ENCODE measurements at regions not wholly inside any gene's neighbourhood (a gene's known extent, or its start where the extent isn't known, plus 50 kb on each side); places are given as distances from the start of the nearest gene placed in this dataset.

GRCh38 chr1:234662148-234662547 lies 52.2 kb upstream of the IRF2BP2 start:
- Mint-ChIP-seq H3K36me3 (ENCODE audit: low read depth) (no peaks in the 10 kb centered on the region), H3K27ac (ENCODE audit: unreplicated experiment) (no peak overlapping the region), H3K4me3 (no peak overlapping the region), H3K4me1 (peaks cover 7% of the 10 kb centered on the region), H3K27me3 (ENCODE audit: low read depth) (no peaks in the 10 kb centered on the region), H3K9me3 (no peaks in the 10 kb centered on the region)
- TF ChIP-seq CTCF (conservative IDR thresholded peaks at IDR 0.05), result no peak
- DNase-seq (ENCODE audit: low read depth, low spot score), result no peak

GRCh38 chr1:234661317-234661928 lies 51.4 kb upstream of the IRF2BP2 start:
- H3K27me3 Mint-ChIP-seq (ENCODE audit: low read depth), result no peaks in the 10 kb centered on the region
- H3K9me3 Mint-ChIP-seq, result no peaks in the 10 kb centered on the region
- no peak overlapping the region for H3K27ac Mint-ChIP-seq (ENCODE audit: unreplicated experiment)
- TF ChIP-seq CTCF (conservative IDR thresholded peaks at IDR 0.05), result no peak
- H3K4me1 Mint-ChIP-seq, result peaks cover 14% of the 10 kb centered on the region
- H3K36me3 Mint-ChIP-seq (ENCODE audit: low read depth), result no peaks in the 10 kb centered on the region
- no peak overlapping the region for H3K4me3 Mint-ChIP-seq
- no peak for DNase-seq (ENCODE audit: low read depth, low spot score)

GRCh38 chr1:234660536-234661316 lies 50.7 kb upstream of the IRF2BP2 start:
- H3K36me3 Mint-ChIP-seq (ENCODE audit: low read depth), result no peaks in the 10 kb centered on the region
- no peak for DNase-seq (ENCODE audit: low read depth, low spot score)
- TF ChIP-seq CTCF (conservative IDR thresholded peaks at IDR 0.05), result no peak
- no peak overlapping the region for H3K4me3 Mint-ChIP-seq
- H3K9me3 Mint-ChIP-seq, result no peaks in the 10 kb centered on the region
- H3K27ac Mint-ChIP-seq (ENCODE audit: unreplicated experiment), result no peak overlapping the region
- no peaks in the 10 kb centered on the region for H3K27me3 Mint-ChIP-seq (ENCODE audit: low read depth)
- H3K4me1 Mint-ChIP-seq, result peaks cover 19% of the 10 kb centered on the region

Data from neural crest cell (in vitro differentiated cells).